ENCODE measurements at regions not wholly inside any gene's neighbourhood (a gene's known extent, or its start where the extent isn't known, plus 50 kb on each side); places are given as distances from the start of the nearest gene placed in this dataset.

DNA sequence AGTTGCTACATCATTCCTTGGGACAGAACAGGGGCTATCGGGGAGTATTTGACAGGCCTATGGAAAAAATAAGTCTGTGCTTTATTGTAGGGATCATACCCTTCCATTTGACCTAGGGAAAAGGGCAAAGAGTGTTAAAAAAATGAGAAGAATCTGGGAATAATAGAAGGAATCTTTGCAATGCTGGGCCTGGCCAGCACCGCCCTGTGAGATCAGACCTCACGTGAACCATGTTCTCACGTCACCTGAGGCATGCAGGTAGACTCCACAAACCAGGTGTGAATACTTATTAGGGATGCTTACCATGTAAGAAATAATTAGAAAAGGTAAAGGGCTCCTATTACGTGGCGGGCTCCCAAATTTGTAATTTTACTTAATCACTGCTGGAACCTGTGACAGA, 177.5 kb upstream of the GATA6 start:
- no peaks in the 10 kb centered on the region for H4K20me1 ChIP-seq (ENCODE audit: low read depth, low read length)
- H3K9me2 ChIP-seq (replicated peaks; ENCODE audit: insufficient read depth, low read length), result no peaks in the 10 kb centered on the region
- no peaks in the 10 kb centered on the region for H3K9me3 ChIP-seq (ENCODE audit: insufficient read depth, low read length)
- no peaks in the 10 kb centered on the region for H3K36me3 ChIP-seq (ENCODE audit: low read length)
- H3F3A ChIP-seq (ENCODE audit: insufficient read depth), result no peaks in the 10 kb centered on the region
- no peak overlapping the region for H3K4me2 ChIP-seq (ENCODE audit: low read depth, low read length, poor library complexity, severe bottlenecking)
- no peak overlapping the region for H3K4me3 ChIP-seq (ENCODE audit: insufficient read depth, low read length, poor library complexity, severe bottlenecking)
- no peaks in the 10 kb centered on the region for H3K79me2 ChIP-seq (ENCODE audit: insufficient read depth, low read length)
- TF ChIP-seq, protein P1, sequence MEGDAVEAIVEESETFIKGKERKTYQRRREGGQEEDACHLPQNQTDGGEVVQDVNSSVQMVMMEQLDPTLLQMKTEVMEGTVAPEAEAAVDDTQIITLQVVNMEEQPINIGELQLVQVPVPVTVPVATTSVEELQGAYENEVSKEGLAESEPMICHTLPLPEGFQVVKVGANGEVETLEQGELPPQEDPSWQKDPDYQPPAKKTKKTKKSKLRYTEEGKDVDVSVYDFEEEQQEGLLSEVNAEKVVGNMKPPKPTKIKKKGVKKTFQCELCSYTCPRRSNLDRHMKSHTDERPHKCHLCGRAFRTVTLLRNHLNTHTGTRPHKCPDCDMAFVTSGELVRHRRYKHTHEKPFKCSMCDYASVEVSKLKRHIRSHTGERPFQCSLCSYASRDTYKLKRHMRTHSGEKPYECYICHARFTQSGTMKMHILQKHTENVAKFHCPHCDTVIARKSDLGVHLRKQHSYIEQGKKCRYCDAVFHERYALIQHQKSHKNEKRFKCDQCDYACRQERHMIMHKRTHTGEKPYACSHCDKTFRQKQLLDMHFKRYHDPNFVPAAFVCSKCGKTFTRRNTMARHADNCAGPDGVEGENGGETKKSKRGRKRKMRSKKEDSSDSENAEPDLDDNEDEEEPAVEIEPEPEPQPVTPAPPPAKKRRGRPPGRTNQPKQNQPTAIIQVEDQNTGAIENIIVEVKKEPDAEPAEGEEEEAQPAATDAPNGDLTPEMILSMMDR (IDR thresholded peaks at IDR 0.05; ENCODE audit: insufficient read depth, low read length, poor library complexity, severe bottlenecking), result no peak
- TF ChIP-seq EZH2phosphoT487 (conservative IDR thresholded peaks at IDR 0.05; ENCODE audit: low read length), result no peak
- no peak overlapping the region for H3K9ac ChIP-seq (ENCODE audit: low read length)
- H3K27ac ChIP-seq (ENCODE audit: low read depth, low read length), result no peak overlapping the region
- H3K27me3 ChIP-seq (ENCODE audit: low read length), result no peaks in the 10 kb centered on the region
- H2AFZ ChIP-seq (ENCODE audit: low read depth, low read length, severe bottlenecking), result no peak overlapping the region

GRCh38 chr18:21996351-21996826, 173.0 kb upstream of the GATA6 start:
- H3K36me3 ChIP-seq (ENCODE audit: low read length), result no peaks in the 10 kb centered on the region
- no peak overlapping the region for H3K4me2 ChIP-seq (ENCODE audit: low read depth, low read length, poor library complexity, severe bottlenecking)
- no peaks in the 10 kb centered on the region for H4K20me1 ChIP-seq (ENCODE audit: low read depth, low read length)
- H3K27ac ChIP-seq (ENCODE audit: low read depth, low read length), result no peak overlapping the region
- H3K79me2 ChIP-seq (ENCODE audit: insufficient read depth, low read length), result no peaks in the 10 kb centered on the region
- H3K4me3 ChIP-seq (ENCODE audit: insufficient read depth, low read length, poor library complexity, severe bottlenecking), result no peak overlapping the region
- H3K9ac ChIP-seq (ENCODE audit: low read length), result no peak overlapping the region
- no peaks in the 10 kb centered on the region for H3K27me3 ChIP-seq (ENCODE audit: low read length)
- H3K9me2 ChIP-seq (replicated peaks; ENCODE audit: insufficient read depth, low read length), result no peaks in the 10 kb centered on the region
- TF ChIP-seq, protein P1 (IDR thresholded peaks at IDR 0.05; ENCODE audit: insufficient read depth, low read length, poor library complexity, severe bottlenecking), result no peak
- no peak for TF ChIP-seq EZH2phosphoT487 (conservative IDR thresholded peaks at IDR 0.05; ENCODE audit: low read length)
- no peak overlapping the region for H2AFZ ChIP-seq (ENCODE audit: low read depth, low read length, severe bottlenecking)
- H3K9me3 ChIP-seq (ENCODE audit: insufficient read depth, low read length), result no peaks in the 10 kb centered on the region
- no peaks in the 10 kb centered on the region for H3F3A ChIP-seq (ENCODE audit: insufficient read depth)

DNA sequence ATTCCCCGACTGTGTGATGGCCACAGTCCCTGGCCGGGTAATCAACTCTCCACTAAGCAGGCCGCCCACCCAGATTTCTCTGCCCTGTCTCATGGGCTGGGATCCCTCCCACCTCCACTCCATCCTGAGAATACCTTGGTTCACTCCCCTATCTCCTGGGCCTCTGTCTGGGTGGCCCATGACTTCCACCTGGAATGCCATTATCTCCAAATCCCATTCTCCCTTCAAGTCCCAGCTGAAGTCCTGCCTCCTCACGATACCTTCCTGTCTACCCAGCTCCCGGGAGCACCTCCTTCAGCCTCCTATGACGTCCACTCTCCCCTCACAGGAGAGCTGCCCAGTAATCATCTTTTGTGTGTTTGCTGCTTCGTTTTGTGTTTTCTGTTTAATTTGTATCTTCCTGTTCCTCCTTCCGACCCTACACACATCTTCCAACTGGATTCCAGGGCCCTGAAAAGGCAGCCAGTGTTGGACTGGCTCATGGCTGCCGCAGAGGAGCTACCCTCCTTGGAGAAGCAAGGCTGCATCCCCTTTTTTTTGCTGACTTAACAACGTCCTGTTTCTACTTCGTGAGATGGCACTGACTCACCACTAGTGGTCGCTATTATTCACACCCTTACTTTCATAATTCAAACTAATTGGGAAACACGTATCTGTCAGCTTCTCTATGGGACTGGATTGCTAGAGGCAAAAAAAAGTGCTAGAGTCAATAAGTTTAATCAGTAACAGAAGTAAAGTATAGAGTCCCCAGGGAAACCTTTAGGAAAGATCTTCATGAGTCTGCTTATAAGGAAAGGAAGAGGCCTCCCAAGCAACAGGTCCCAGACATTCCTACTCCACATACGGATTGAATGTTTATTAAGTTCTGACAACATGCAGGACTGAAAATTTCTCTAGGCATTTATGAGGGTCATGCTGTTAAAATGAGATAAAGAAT, 171.9 kb upstream of the GATA6 start:
- Histone ChIP-seq H2AFZ (ENCODE audit: low read depth, low read length, severe bottlenecking) (no peak overlapping the region), H3K36me3 (ENCODE audit: low read length) (no peaks in the 10 kb centered on the region), H3K27me3 (ENCODE audit: low read length) (no peaks in the 10 kb centered on the region), H3F3A (ENCODE audit: insufficient read depth) (no peaks in the 10 kb centered on the region), H3K4me3 (ENCODE audit: insufficient read depth, low read length, poor library complexity, severe bottlenecking) (no peak overlapping the region), H3K27ac (ENCODE audit: low read depth, low read length) (no peak overlapping the region), H3K9me2 (replicated peaks; ENCODE audit: insufficient read depth, low read length) (no peaks in the 10 kb centered on the region), H3K9me3 (ENCODE audit: insufficient read depth, low read length) (no peaks in the 10 kb centered on the region), H4K20me1 (ENCODE audit: low read depth, low read length) (no peaks in the 10 kb centered on the region), H3K79me2 (ENCODE audit: insufficient read depth, low read length) (no peaks in the 10 kb centered on the region), H3K9ac (ENCODE audit: low read length) (no peak overlapping the region), H3K4me2 (ENCODE audit: low read depth, low read length, poor library complexity, severe bottlenecking) (no peak overlapping the region)
- TF ChIP-seq, protein P1 (IDR thresholded peaks at IDR 0.05; ENCODE audit: insufficient read depth, low read length, poor library complexity, severe bottlenecking), result peak; percentile 96
- no peak for TF ChIP-seq EZH2phosphoT487 (conservative IDR thresholded peaks at IDR 0.05; ENCODE audit: low read length)
